Testis (tissue), 2 donors: ENCODE measurements at regions not wholly inside any gene's neighbourhood (a gene's known extent, or its start where the extent isn't known, plus 50 kb on each side); places are given as distances from the start of the nearest gene placed in this dataset.

ENCODE experiments used
- DNase-seq: peaks from one replicate; pipeline ENCODE4 v3.0.0-alpha.2; 2019
- H3K27ac ChIP-seq, 2 donors: fragments of 200-600 bp; sonication (generic); one replicate each; pipeline ENCODE4 v1.5.1; 2019
- H3K27me3 ChIP-seq: fragments of 200-600 bp; sonication (generic); one replicate; pipeline ENCODE4 v1.5.1; 2019
- H3K36me3 ChIP-seq: fragments of 200-600 bp; sonication (generic); one replicate; pipeline ENCODE4 v1.5.1; 2017; ENCODE audit warnings: low read depth; ENCODE audit errors: missing control alignments
- H3K4me1 ChIP-seq: fragments of 200-600 bp; sonication (generic); one replicate; pipeline ENCODE4 v1.5.1; 2019
- H3K4me3 ChIP-seq, 2 donors: fragments of 200-600 bp; sonication (generic); one replicate each; pipeline ENCODE4 v1.5.1; 2017 to 2019
- H3K9me3 ChIP-seq: fragments of 200-600 bp; sonication (generic); one replicate; pipeline ENCODE4 v1.5.1; 2017
- POLR2A ChIP-seq: fragments of 450-650 bp; IDR thresholded peaks from one replicate; pipeline ENCODE4 v1.6.1; 2017; ENCODE audit warnings: antibody characterized with exemption, mild to moderate bottlenecking, moderate library complexity
- WGBS, 2 donors: methylation state at CpG; one replicate each; pipeline ENCODE4 v1.1.5; 2018; 5-methylcytosine and 5-hydroxymethylcytosine counted together
- intact Hi-C: fragments of 100-400 bp; cut with DNase I; formaldehyde crosslinking; loops from one replicate; pipeline ENCODE4 v1.15.1; 2023; ENCODE audit warnings: low total_unique reads
- TF ChIP-seq, protein P1 (sequence below), 3 experiments: fragments of 450-650 bp in 2 of 3; fragments of 200-600 bp in 1 of 3; sonication (generic) in 1 of 3; IDR thresholded peaks; one replicate each; pipeline ENCODE4 v1.5.1; 2016 to 2019; ENCODE audit warnings: antibody characterized with exemption in 3 of 3, mild to moderate bottlenecking in 2 of 3, moderate library complexity in 1 of 3

DNA sequence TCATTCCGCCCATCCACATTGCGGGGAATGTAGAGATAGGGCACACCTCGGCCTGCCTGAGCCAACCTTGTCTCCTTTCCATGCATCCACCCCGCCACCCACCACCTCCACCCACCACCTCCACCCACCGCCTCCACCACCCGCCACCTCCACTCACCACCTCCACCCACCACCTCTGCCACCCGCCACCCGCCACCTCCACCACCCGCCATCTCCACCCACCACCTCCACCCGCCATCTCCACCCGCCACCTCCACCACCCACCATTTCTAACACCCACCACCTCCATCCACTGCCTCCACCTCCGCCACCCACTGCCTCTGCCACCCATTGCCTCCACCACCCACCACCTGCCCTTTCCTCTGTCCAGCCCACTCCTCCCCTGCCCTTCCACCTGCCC is 78.4 kb downstream of the IGLL1 start:
- DNase-seq = no peak

DNA sequence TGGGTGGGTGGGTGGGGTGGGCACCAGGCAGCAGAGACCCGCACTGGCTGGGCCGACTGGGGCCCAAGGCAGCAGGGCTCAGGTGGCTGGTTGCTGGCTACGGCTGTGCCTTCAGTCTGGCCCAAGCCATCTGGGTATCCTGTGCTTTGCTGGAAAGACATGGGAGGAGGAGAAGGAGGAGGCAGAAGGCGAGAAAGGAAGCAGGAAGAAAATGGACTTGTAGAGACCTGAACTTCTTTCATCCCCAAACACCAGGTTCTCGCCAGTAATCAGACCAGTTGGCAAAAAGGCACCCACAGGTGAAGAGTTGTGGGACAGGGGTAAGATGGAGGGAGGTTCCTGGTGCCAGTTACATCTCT is 78.8 kb downstream of the IGLL1 start:
- no peak overlapping the region for H3K4me3 ChIP-seq
- intact Hi-C loops = no loop called here
- TF ChIP-seq, protein P1, sequence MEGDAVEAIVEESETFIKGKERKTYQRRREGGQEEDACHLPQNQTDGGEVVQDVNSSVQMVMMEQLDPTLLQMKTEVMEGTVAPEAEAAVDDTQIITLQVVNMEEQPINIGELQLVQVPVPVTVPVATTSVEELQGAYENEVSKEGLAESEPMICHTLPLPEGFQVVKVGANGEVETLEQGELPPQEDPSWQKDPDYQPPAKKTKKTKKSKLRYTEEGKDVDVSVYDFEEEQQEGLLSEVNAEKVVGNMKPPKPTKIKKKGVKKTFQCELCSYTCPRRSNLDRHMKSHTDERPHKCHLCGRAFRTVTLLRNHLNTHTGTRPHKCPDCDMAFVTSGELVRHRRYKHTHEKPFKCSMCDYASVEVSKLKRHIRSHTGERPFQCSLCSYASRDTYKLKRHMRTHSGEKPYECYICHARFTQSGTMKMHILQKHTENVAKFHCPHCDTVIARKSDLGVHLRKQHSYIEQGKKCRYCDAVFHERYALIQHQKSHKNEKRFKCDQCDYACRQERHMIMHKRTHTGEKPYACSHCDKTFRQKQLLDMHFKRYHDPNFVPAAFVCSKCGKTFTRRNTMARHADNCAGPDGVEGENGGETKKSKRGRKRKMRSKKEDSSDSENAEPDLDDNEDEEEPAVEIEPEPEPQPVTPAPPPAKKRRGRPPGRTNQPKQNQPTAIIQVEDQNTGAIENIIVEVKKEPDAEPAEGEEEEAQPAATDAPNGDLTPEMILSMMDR (IDR thresholded peaks at IDR 0.05) = no peak
- TF ChIP-seq POLR2A = no peak
- no peaks in the 10 kb centered on the region for H3K27me3 ChIP-seq
- no peak overlapping the region for H3K27ac ChIP-seq
- no peak for DNase-seq
- no peaks in the 10 kb centered on the region for H3K9me3 ChIP-seq
- WGBS, 2 donors = 84 to 92% methylated on average over 3 to 5 of the region's 5 CpGs
- H3K36me3 ChIP-seq = no peaks in the 10 kb centered on the region
- H3K4me1 ChIP-seq = peaks cover 30% of the 10 kb centered on the region

More for the DNA sequence above, 78.4 kb downstream of the IGLL1 start:
- H3K4me3 ChIP-seq = no peak overlapping the region
- H3K4me1 ChIP-seq = peaks cover 30% of the 10 kb centered on the region
- no peaks in the 10 kb centered on the region for H3K9me3 ChIP-seq
- TF ChIP-seq POLR2A = no peak
- TF ChIP-seq, protein P1 (IDR thresholded peaks at IDR 0.05) = no peak
- intact Hi-C loops = no loop called here
- no peak overlapping the region for H3K27ac ChIP-seq
- H3K27me3 ChIP-seq = no peaks in the 10 kb centered on the region
- 86 to 88% methylated on average over 10 to 12 of the region's 12 CpGs for WGBS, 2 donors
- no peaks in the 10 kb centered on the region for H3K36me3 ChIP-seq

DNA sequence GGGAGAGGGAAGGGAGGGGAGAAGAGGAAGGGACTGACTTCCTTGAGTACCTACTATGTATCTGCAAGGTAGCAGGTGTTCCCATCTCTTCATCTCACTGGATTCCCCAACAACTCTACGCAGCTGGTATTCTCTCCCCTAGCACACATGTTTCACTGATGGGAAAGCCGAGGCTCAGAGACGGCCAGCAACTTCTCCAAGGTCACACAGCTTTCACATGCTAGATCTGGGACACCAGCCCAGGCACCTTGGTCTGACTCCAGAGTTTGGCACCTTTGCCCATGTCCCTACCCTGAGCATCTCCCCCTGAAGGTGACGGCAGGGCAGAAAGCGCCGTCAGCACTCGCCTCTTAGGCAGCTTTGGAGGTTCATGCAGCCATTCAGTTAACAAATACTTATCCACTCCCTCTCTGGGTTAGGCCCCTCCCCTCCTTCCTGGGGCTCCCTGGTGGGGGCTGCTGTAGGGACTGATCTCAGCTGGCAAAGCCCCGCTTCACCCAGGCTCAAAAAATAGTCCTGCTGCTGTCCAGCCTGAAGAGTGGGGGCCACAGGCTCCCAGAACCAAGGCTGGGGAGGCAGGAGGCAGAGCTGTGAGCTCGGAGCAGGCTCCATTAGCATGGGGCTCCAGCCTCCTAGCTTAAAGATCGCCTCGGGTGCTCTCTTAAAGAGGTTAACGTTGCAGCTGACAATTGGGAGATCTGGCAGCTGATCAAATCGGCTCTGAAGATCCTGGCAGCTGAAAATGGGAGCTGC is 79.4 kb downstream of the IGLL1 start:
- Histone ChIP-seq H3K4me1 (peaks cover 30% of the 10 kb centered on the region), H3K27ac (no peak overlapping the region), H3K9me3 (no peaks in the 10 kb centered on the region), H3K4me3 (no peak overlapping the region), H3K36me3 (no peaks in the 10 kb centered on the region), H3K27me3 (no peaks in the 10 kb centered on the region)
- WGBS, 2 donors = 53 to 58% methylated on average over 10 to 13 of the region's 13 CpGs
- TF ChIP-seq, protein P1 (IDR thresholded peaks at IDR 0.05) = no peak
- no peak for TF ChIP-seq POLR2A
- DNase-seq = no peak
- intact Hi-C loops = no loop called here

DNA sequence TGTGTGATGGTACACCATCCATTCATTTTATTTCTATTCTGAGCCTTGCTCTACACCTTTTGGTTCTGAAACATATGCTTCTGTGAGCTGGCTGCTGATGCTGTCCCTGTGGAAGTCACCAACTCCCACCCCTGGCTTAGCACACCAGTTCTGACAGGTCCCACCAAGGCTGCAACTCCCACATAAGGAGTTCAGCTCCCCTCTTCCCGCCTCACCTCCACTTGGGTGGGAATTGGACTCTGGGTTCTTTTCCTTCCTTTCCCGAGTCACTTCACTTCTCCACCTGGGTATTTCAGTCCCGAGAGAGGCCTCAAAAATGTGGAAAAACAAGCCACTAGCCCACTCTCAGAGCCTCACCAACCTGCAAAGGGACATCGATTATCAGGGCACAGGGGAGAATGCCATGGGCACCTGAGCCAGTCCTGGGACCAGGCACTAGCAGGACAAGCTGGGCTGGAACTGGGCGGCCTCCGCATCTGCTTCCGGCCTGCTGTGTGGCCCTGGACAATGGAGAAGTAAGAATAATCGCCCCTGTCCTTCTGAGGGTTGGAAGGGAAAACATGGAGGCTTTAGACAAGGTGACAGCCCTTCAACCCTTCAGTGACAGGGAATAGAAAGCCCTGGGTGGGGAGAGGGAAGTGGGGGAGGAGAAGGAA is 80.1 kb downstream of the IGLL1 start:
- H3K36me3 ChIP-seq = no peaks in the 10 kb centered on the region
- peaks cover 30% of the 10 kb centered on the region for H3K4me1 ChIP-seq
- no peaks in the 10 kb centered on the region for H3K9me3 ChIP-seq
- TF ChIP-seq, protein P1 (IDR thresholded peaks at IDR 0.05) = no peak
- no peak for TF ChIP-seq POLR2A
- H3K27me3 ChIP-seq = no peaks in the 10 kb centered on the region
- no peak overlapping the region for H3K4me3 ChIP-seq
- 76 to 82% methylated on average over 6 to 8 of the region's 8 CpGs for WGBS, 2 donors
- intact Hi-C loops = no loop called here
- DNase-seq = no peak
- no peak overlapping the region for H3K27ac ChIP-seq
